HepG2 (cell line): ENCODE measurements at regions not wholly inside any gene's neighbourhood (a gene's known extent, or its start where the extent isn't known, plus 50 kb on each side); places are given as distances from the start of the nearest gene placed in this dataset.

ENCODE experiments used
- CTCF ChIP-seq: sonication (generic); formaldehyde crosslinking; IDR thresholded peaks from 2 replicates; pipeline ENCODE4 v1.5.0; 2020; ENCODE audit warnings: mild to moderate bottlenecking, missing genetic modification reagents, moderate library complexity
- FOXA1 ChIP-seq, 2 experiments: fragments of 450-650 bp in 1 of 2; sonication (generic) in 1 of 2; formaldehyde crosslinking in 1 of 2; IDR thresholded peaks; 2 replicates each; pipeline versions ENCODE4 v1.4.0 to v1.6.1; 2016 to 2020; ENCODE audit warnings: missing genetic modification reagents in 1 of 2
- HNRNPH1 ChIP-seq: fragments of 200-400 bp; formaldehyde crosslinking; optimal IDR thresholded peaks from 2 replicates; pipeline ENCODE3; 2017; ENCODE audit warnings: mild to moderate bottlenecking, low read depth, low read length
- IKZF1 ChIP-seq: fragments of 450-650 bp; IDR thresholded peaks from 2 replicates; pipeline ENCODE4 v1.7.1; 2016

- TF ChIP-seq CTCF (CRISPR knock-in tag) (no peak), IKZF1 (no peak), FOXA1 (IDR thresholded peaks at IDR 0.05) (no peak), FOXA1 (CRISPR knock-in tag; IDR thresholded peaks at IDR 0.05) (no peak), HNRNPH1 (no peak)
These were observed 60.0 kb upstream of the UBE3A start for GRCh38 chr15:25498835-25499234.
